Activated CD8-positive, alpha-beta memory T cell treated with anti-CD3 and anti-CD28 coated beads, Interleukin-2, amount 10 ng/mL, durations not matched to agents 7 days and 5 days (primary cell): ENCODE measurements at regions not wholly inside any gene's neighbourhood (a gene's known extent, or its start where the extent isn't known, plus 50 kb on each side); places are given as distances from the start of the nearest gene placed in this dataset.
"Not testable (repeated sequence)": the region's sequence is repeated elsewhere in the genome, so short reads cannot be mapped to it uniquely, and the experiment has no call there.

ENCODE experiments used
- ATAC-seq: fragments of 150-1000 bp; cut with Tn5 transposase; one replicate; pipeline ENCODE4 v1.10.0; 2021; ENCODE audit warnings: moderate library complexity
- CTCF ChIA-PET: fragments of 350-600 bp; sonication (Branson Sonifier 250); formaldehyde crosslinking; loops from one replicate; lab custom pipeline; 2021; ENCODE audit warnings: antibody characterized with exemption; lab: Charles Lee
- DNase-seq: peaks from one replicate; pipeline ENCODE4 v3.0.0-alpha.2; 2020
- H3K27ac Mint-ChIP-seq: one replicate; pipeline ENCODE4 v1.8.0; 2021; ENCODE audit warnings: mild to moderate bottlenecking, mixed read lengths
- H3K27me3 Mint-ChIP-seq: one replicate; pipeline ENCODE4 v1.8.0; 2021; ENCODE audit warnings: mixed read lengths
- H3K36me3 Mint-ChIP-seq: one replicate; pipeline ENCODE4 v1.8.0; 2021; ENCODE audit warnings: mild to moderate bottlenecking, mixed read lengths
- H3K4me1 Mint-ChIP-seq: one replicate; pipeline ENCODE4 v1.8.0; 2021; ENCODE audit warnings: mixed read lengths
- H3K4me3 Mint-ChIP-seq: one replicate; pipeline ENCODE4 v1.8.0; 2021; ENCODE audit warnings: mild to moderate bottlenecking, moderate library complexity, mixed read lengths
- H3K9me3 Mint-ChIP-seq: one replicate; pipeline ENCODE4 v1.8.0; 2022; ENCODE audit warnings: low read depth, mixed read lengths

DNA sequence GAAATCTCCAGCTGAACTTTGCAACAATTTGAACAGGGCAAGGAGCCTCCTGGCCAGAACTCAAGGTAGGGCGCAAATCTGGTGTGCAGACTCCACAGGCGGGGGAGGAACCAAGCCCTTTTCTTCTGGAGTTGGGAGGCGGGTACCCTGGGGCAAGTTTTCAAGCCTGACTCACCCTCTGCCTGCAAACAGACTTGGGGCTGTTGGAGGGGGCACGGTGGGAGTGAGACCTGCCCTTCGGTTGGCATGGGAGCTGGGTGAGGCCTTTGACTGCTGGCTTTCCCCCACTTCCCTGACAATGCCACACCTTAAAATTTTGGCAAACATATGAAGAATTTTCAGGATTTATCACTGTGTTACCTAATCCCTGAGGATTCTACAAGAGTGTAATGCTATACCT, 709.8 kb upstream of the DIAPH2 start:
- CTCF ChIA-PET, result no interaction called here
- Mint-ChIP-seq H3K9me3 (no peaks in the 10 kb centered on the region), H3K4me3 (no peak overlapping the region), H3K36me3 (no peaks in the 10 kb centered on the region), H3K4me1 (no peaks in the 10 kb centered on the region), H3K27ac (no peak overlapping the region), H3K27me3 (no peaks in the 10 kb centered on the region)
- ATAC-seq, result no peak
- DNase-seq, result no peak

DNA sequence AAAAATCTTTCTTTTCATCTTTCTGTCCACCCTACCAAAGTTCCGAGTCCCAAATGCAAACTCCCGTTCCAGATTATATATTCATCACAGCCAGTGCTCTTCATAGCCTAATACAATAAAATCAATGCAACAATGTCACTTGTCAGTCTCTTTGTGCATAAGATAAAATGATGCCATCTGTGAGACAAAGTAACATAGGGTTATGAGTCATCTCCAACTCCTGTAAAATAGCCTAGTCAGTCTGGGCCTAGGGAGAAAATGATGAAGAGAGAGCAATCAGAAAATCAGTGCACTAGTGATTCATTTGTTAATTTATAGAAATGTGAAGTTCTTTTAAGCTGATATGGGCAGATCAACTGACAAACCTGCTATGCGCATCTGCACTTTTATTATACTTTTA, 689.1 kb upstream of the DIAPH2 start:
- no peaks in the 10 kb centered on the region for H3K27me3 Mint-ChIP-seq
- no peaks in the 10 kb centered on the region for H3K36me3 Mint-ChIP-seq
- CTCF ChIA-PET, result no interaction called here
- no peaks in the 10 kb centered on the region for H3K4me1 Mint-ChIP-seq
- H3K27ac Mint-ChIP-seq, result no peak overlapping the region
- ATAC-seq (no peak), DNase-seq (no peak)
- H3K4me3 Mint-ChIP-seq, result no peak overlapping the region
- H3K9me3 Mint-ChIP-seq, result no peaks in the 10 kb centered on the region

GRCh38 chrX:95996294-95996693, 688.3 kb upstream of the DIAPH2 start:
- Mint-ChIP-seq H3K9me3 (no peaks in the 10 kb centered on the region), H3K27ac (no peak overlapping the region), H3K4me1 (no peaks in the 10 kb centered on the region), H3K36me3 (no peaks in the 10 kb centered on the region), H3K27me3 (no peaks in the 10 kb centered on the region), H3K4me3 (no peak overlapping the region)
- DNase-seq, result no peak
- CTCF ChIA-PET, result no interaction called here
- no peak for ATAC-seq

DNA sequence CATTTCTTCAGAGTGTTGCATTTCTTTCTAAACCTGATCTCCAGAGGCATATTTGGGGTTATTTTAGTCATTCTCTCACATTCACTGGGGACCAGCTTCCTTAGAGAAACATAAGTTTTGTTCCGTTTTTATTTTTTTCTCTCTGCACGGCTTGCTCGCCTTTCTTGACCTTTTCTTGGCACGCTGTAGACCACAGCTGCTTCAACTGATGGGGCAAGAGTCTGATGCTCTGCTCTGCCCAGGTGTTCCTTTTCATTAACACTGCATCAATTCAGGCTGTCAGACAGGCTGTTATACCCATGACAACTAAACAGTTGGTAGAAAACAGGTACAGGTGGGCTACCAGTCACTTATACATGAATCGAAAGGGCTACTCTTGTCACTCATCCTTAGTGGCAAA, 682.2 kb upstream of the DIAPH2 start:
- CTCF ChIA-PET, result no interaction called here
- Mint-ChIP-seq H3K4me1 (no peaks in the 10 kb centered on the region), H3K4me3 (no peak overlapping the region), H3K9me3 (no peaks in the 10 kb centered on the region), H3K36me3 (no peaks in the 10 kb centered on the region), H3K27ac (no peak overlapping the region), H3K27me3 (no peaks in the 10 kb centered on the region)
- DNase-seq (no peak), ATAC-seq (no peak)

GRCh38 chrX:96004386-96004785, 680.3 kb upstream of the DIAPH2 start:
- DNase-seq (no peak), ATAC-seq (no peak)
- H3K4me1 Mint-ChIP-seq, result no peaks in the 10 kb centered on the region
- H3K27me3 Mint-ChIP-seq, result no peaks in the 10 kb centered on the region
- H3K36me3 Mint-ChIP-seq, result no peaks in the 10 kb centered on the region
- no peak overlapping the region for H3K27ac Mint-ChIP-seq
- no peak overlapping the region for H3K4me3 Mint-ChIP-seq
- CTCF ChIA-PET, result no interaction called here
- no peaks in the 10 kb centered on the region for H3K9me3 Mint-ChIP-seq

GRCh38 chrX:96006281-96006680, 678.4 kb upstream of the DIAPH2 start:
- no peaks in the 10 kb centered on the region for H3K36me3 Mint-ChIP-seq
- CTCF ChIA-PET, result no interaction called here
- no peaks in the 10 kb centered on the region for H3K4me1 Mint-ChIP-seq
- H3K27me3 Mint-ChIP-seq, result no peaks in the 10 kb centered on the region
- H3K27ac Mint-ChIP-seq, result no peak overlapping the region
- ATAC-seq, result no peak
- no peaks in the 10 kb centered on the region for H3K9me3 Mint-ChIP-seq
- no peak for DNase-seq
- H3K4me3 Mint-ChIP-seq, result no peak overlapping the region

- no peak for ATAC-seq
- CTCF ChIA-PET, result no interaction called here
- Mint-ChIP-seq H3K27me3 (no peaks in the 10 kb centered on the region), H3K9me3 (peaks cover 3% of the 10 kb centered on the region), H3K36me3 (no peaks in the 10 kb centered on the region), H3K4me1 (no peaks in the 10 kb centered on the region), H3K27ac (no peak overlapping the region), H3K4me3 (no peak overlapping the region)
- DNase-seq, result no peak
Measured at GRCh38 chrX:96027407-96027806, 657.2 kb upstream of the DIAPH2 start.

DNA sequence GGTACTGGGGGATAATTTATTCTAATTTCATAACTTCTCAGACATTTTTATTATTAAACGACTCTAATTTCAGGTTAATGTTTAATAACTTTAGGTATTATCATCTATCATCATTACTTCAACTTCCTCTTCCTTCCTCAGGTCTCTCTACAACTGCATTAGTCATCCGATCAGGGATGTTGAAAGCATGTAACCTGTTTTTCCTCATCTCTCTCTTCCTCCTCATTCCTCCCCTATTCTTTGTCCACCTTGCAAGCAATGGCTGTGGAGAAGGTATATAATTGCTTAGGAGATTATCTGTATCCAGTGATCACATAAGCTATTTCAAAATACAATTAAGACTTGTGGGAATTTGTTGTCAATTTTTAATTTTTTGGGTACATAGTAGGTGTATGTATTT, 632.6 kb upstream of the DIAPH2 start:
- Mint-ChIP-seq H3K9me3 (peaks cover 2% of the 10 kb centered on the region), H3K27ac (no peak overlapping the region), H3K36me3 (no peaks in the 10 kb centered on the region), H3K27me3 (no peaks in the 10 kb centered on the region), H3K4me3 (no peak overlapping the region), H3K4me1 (no peaks in the 10 kb centered on the region)
- CTCF ChIA-PET, result no interaction called here
- DNase-seq, result no peak
- ATAC-seq, result no peak

DNA sequence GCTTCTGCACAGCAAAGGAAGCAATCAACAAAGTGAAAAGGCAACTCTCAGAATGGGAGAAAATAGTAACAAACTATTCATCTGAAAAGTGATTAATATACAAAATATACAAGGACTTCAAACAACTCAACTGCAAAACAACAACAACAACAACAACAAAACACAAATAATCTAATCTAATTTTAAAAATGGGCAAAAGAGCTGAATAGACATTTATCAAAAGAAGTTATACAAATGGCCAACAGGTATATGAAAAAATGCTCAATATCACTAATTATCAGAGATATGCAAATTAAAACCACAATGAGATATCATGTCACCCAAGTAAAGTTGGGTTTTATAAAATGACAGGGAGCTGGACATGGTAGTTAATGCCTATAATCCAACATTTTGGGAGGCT, 602.8 kb upstream of the DIAPH2 start:
- no peak for DNase-seq
- Mint-ChIP-seq H3K27ac (no peak overlapping the region), H3K4me1 (no peaks in the 10 kb centered on the region), H3K4me3 (no peak overlapping the region), H3K9me3 (peaks cover 3% of the 10 kb centered on the region), H3K27me3 (no peaks in the 10 kb centered on the region), H3K36me3 (no peaks in the 10 kb centered on the region)
- CTCF ChIA-PET, result no interaction called here
- ATAC-seq, result no peak

GRCh38 chrX:96094616-96095015, 590.0 kb upstream of the DIAPH2 start:
- H3K4me1 Mint-ChIP-seq, result no peaks in the 10 kb centered on the region
- ATAC-seq, result no peak

DNA sequence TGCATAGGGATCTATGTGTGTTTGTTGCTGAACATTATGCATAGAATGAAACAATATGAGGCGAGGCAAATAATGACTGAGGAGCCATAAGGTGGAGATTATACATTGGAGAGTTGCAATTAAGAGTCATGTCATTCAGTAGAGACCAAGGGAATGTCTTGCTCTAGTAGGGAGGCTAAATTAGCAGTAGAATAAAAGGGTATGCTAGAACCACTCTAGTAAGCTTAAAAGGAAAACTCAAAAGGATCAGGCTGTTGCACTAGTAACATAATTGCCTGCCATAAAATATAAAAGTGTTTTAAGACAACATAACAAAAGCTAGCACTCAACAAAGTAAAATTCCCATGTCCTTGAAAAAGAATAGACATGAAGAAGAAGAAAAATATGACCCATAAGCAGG, 586.2 kb upstream of the DIAPH2 start:
- Mint-ChIP-seq H3K36me3 (no peaks in the 10 kb centered on the region), H3K4me3 (no peak overlapping the region), H3K9me3 (peaks cover 5% of the 10 kb centered on the region), H3K27me3 (no peaks in the 10 kb centered on the region), H3K27ac (no peak overlapping the region), H3K4me1 (no peaks in the 10 kb centered on the region)
- ATAC-seq (no peak), DNase-seq (no peak)
- CTCF ChIA-PET, result no interaction called here

More at GRCh38 chrX:96094616-96095015, 590.0 kb upstream of the DIAPH2 start:
- CTCF ChIA-PET, result no interaction called here
- no peak overlapping the region for H3K27ac Mint-ChIP-seq
- H3K4me3 Mint-ChIP-seq, result no peak overlapping the region
- H3K36me3 Mint-ChIP-seq, result no peaks in the 10 kb centered on the region
- peaks cover 5% of the 10 kb centered on the region for H3K9me3 Mint-ChIP-seq
- DNase-seq, result no peak
- no peaks in the 10 kb centered on the region for H3K27me3 Mint-ChIP-seq

- peaks cover 6% of the 10 kb centered on the region for H3K9me3 Mint-ChIP-seq
- no peak overlapping the region for H3K4me3 Mint-ChIP-seq
- ATAC-seq (no peak), DNase-seq (no peak)
- no peaks in the 10 kb centered on the region for H3K27me3 Mint-ChIP-seq
- no peaks in the 10 kb centered on the region for H3K4me1 Mint-ChIP-seq
- H3K36me3 Mint-ChIP-seq, result no peaks in the 10 kb centered on the region
- CTCF ChIA-PET, result no interaction called here
- H3K27ac Mint-ChIP-seq, result no peak overlapping the region
Measured at GRCh38 chrX:96102997-96103396, 581.6 kb upstream of the DIAPH2 start.

DNA sequence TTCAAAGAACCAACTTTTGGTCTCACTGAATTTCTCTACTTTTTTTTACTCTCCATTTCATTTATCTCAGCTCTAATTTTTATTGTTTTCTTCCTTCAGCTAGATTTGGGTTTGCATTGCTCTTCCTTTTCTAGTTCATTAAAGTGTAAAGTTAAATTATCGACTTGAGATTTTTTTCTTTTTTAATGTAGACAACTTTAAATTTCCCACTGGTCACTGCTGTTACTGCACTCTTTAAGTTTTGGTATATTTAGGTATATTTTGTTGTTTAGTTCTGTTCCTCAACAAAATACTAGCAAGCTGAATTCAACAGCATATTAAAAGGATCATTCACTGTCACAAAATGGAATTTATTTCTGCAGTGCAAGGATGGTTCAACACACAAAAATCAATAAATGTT, 572.0 kb upstream of the DIAPH2 start:
- Mint-ChIP-seq H3K36me3 (no peaks in the 10 kb centered on the region), H3K4me1 (no peaks in the 10 kb centered on the region), H3K27me3 (no peaks in the 10 kb centered on the region), H3K4me3 (no peak overlapping the region), H3K9me3 (peaks cover 2% of the 10 kb centered on the region), H3K27ac (no peak overlapping the region)
- DNase-seq, result no peak
- ATAC-seq, result no peak
- CTCF ChIA-PET, result no interaction called here

GRCh38 chrX:96126182-96126581, 558.5 kb upstream of the DIAPH2 start:
- Mint-ChIP-seq H3K4me3 (no peak overlapping the region), H3K27ac (no peak overlapping the region), H3K9me3 (no peaks in the 10 kb centered on the region), H3K4me1 (no peaks in the 10 kb centered on the region), H3K36me3 (no peaks in the 10 kb centered on the region), H3K27me3 (no peaks in the 10 kb centered on the region)
- ATAC-seq (no peak), DNase-seq (no peak)
- CTCF ChIA-PET, result no interaction called here

DNA sequence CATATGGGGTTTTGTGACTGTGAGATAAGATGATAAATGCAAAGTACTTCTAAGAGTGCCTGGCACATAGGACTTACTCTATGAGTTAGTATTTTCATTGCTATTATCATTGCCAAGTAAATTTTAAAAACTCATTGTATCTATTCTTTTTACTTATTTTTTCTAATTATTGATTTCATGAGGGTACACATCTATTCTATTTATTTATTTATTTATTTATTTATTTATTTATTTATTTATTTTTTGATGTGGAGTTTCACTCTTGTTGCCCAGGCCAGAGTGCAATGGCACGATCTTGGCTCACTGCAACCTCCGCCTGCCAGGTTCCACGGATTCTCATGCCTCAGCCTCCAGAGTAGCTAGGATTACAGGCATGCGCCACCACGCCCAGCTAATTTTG, 556.6 kb upstream of the DIAPH2 start:
- CTCF ChIA-PET, result not testable (repeated sequence)

More for the DNA sequence above, 556.6 kb upstream of the DIAPH2 start:
- H3K4me3 Mint-ChIP-seq, DNase-seq, H3K27ac Mint-ChIP-seq, H3K27me3 Mint-ChIP-seq, H3K4me1 Mint-ChIP-seq, H3K36me3 Mint-ChIP-seq, H3K9me3 Mint-ChIP-seq, ATAC-seq: not testable (repeated sequence)
